Mesendoderm (in vitro differentiated cells): ENCODE measurements at regions not wholly inside any gene's neighbourhood (a gene's known extent, or its start where the extent isn't known, plus 50 kb on each side); places are given as distances from the start of the nearest gene placed in this dataset.

ENCODE experiments used
- DNase-seq: peaks from one replicate; pipeline ENCODE4 v3.0.0; 2013
- H2AK5ac ChIP-seq: 2 replicates; pipeline ENCODE4 v1.6.1; 2013; ENCODE audit warnings: low read length, inconsistent platforms
- H2BK120ac ChIP-seq: 2 replicates; pipeline ENCODE4 v1.6.1; 2013; ENCODE audit warnings: low read depth, mild to moderate bottlenecking, low read length, moderate library complexity, mixed read lengths
- H2BK15ac ChIP-seq: replicated peaks from 2 replicates; pipeline ENCODE4 v1.6.1; 2013; ENCODE audit warnings: low read depth, mild to moderate bottlenecking, moderate library complexity
- H2BK5ac ChIP-seq: 2 replicates; pipeline ENCODE4 v1.6.1; 2013; ENCODE audit warnings: low read length, inconsistent platforms
- H3K18ac ChIP-seq: 2 replicates; pipeline ENCODE4 v1.6.1; 2013; ENCODE audit warnings: mild to moderate bottlenecking, low read length, mixed read lengths
- H3K23ac ChIP-seq: one replicate; pipeline ENCODE4 v1.6.1; 2013; ENCODE audit warnings: low read length
- H3K27ac ChIP-seq: 2 replicates; pipeline ENCODE4 v1.5.1; 2013; ENCODE audit warnings: low read depth, mild to moderate bottlenecking, inconsistent platforms, low read length, moderate library complexity
- H3K27me3 ChIP-seq: 2 replicates; pipeline ENCODE4 v1.6.1; 2013; ENCODE audit warnings: low read length, control low read depth, mild to moderate bottlenecking, inconsistent platforms; ENCODE audit not compliant: insufficient read depth, poor library complexity
- H3K36me3 ChIP-seq: 2 replicates; pipeline ENCODE4 v1.6.1; 2013; ENCODE audit warnings: low read length, inconsistent platforms; ENCODE audit not compliant: control insufficient read depth, insufficient read depth
- H3K4ac ChIP-seq: one replicate; pipeline ENCODE4 v1.6.1; 2013; ENCODE audit warnings: low read depth, mild to moderate bottlenecking, low read length, moderate library complexity
- H3K4me1 ChIP-seq: 2 replicates; pipeline ENCODE4 v1.6.1; 2013; ENCODE audit warnings: low read depth, low read length, inconsistent platforms; ENCODE audit not compliant: control insufficient read depth
- H3K4me2 ChIP-seq: 2 replicates; pipeline ENCODE4 v1.6.1; 2013; ENCODE audit warnings: low read length
- H3K4me3 ChIP-seq: 2 replicates; pipeline ENCODE4 v1.5.1; 2013; ENCODE audit warnings: mild to moderate bottlenecking, low read length
- H3K56ac ChIP-seq: one replicate; pipeline ENCODE4 v1.6.1; 2013; ENCODE audit warnings: low read length
- H3K79me1 ChIP-seq: 2 replicates; pipeline ENCODE4 v1.6.1; 2013; ENCODE audit warnings: low read length, inconsistent platforms
- H3K79me2 ChIP-seq: 2 replicates; pipeline ENCODE4 v1.6.1; 2013; ENCODE audit warnings: mild to moderate bottlenecking, low read length; ENCODE audit not compliant: control insufficient read depth, insufficient read depth
- H3K9ac ChIP-seq: 2 replicates; pipeline ENCODE4 v1.6.1; 2013; ENCODE audit warnings: low read length, inconsistent platforms
- H4K5ac ChIP-seq: one replicate; pipeline ENCODE4 v1.6.1; 2013; ENCODE audit warnings: low read length
- H4K8ac ChIP-seq: one replicate; pipeline ENCODE4 v1.6.1; 2013; ENCODE audit warnings: low read depth, mild to moderate bottlenecking, control low read depth, low read length, moderate library complexity
- WGBS: extraction: QIAGEN DNeasy Blood & Tissue Kit; methylation state at CpG from one replicate; pipeline ENCODE4 v1.1.7; 2013; ENCODE audit warnings: low lambda C conversion rate, missing lambda C conversion rate; ENCODE audit not compliant: insufficient coverage; ENCODE audit errors: extremely low coverage; 5-methylcytosine and 5-hydroxymethylcytosine counted together

DNA sequence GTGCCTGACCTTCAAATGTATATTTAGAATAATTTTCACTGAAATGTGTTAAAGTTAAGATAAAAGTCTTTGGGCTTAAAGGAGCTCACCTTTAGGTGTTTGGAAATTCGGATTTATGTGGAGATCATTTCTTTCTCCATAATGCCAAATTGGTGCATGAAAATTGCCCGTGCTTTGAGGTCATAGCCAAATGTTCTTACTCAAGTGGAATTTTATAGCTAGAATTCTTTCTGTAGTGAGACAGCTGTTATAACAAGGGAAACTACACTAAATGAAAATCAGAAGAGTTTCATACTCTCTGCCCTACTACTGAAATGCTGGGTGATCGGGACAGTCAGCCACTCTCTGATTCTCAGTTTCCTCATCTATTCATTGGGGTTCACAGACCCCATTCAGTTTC, 89.5 kb upstream of the DBX1 start:
- Histone ChIP-seq H3K4me2 (no peak overlapping the region), H3K4me1 (no peaks in the 10 kb centered on the region), H3K23ac (no peak overlapping the region), H3K9ac (no peak overlapping the region), H4K5ac (no peak overlapping the region), H4K8ac (no peak overlapping the region), H2BK120ac (no peak overlapping the region), H3K79me1 (no peaks in the 10 kb centered on the region), H2AK5ac (no peak overlapping the region), H2BK15ac (no peak overlapping the region), H3K56ac (no peak overlapping the region), H3K4me3 (no peak overlapping the region), H3K36me3 (no peaks in the 10 kb centered on the region), H3K18ac (no peak overlapping the region), H3K27me3 (no peaks in the 10 kb centered on the region), H3K4ac (no peak overlapping the region), H3K27ac (no peak overlapping the region), H3K79me2 (no peaks in the 10 kb centered on the region), H2BK5ac (no peak overlapping the region)
- no CpG with 5 or more reads among the region's 3 CpGs for WGBS
- no peak for DNase-seq

DNA sequence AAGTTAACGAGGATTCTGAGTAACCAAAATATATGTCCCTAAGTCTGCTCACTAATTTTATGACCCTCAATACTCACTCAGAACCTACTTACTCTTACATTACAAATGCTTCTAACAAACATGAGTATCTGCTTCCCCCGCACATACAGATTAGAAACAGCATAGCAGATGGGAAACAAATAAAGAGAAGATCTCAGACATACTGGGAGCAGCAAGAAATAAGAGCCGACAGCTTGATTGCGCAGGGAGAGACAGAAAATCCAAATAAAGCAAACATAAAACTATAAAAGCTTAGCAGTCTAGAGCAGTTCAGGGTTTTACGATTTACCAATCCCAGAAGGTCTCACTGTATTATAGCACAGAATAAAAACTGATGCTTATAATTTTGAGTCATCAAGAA, 89.1 kb upstream of the DBX1 start:
- H3K4me1 ChIP-seq: no peaks in the 10 kb centered on the region
- no peak overlapping the region for H3K23ac ChIP-seq
- H3K27ac ChIP-seq: no peak overlapping the region
- no peaks in the 10 kb centered on the region for H3K27me3 ChIP-seq
- no peak overlapping the region for H3K4ac ChIP-seq
- no peak overlapping the region for H2BK120ac ChIP-seq
- H3K79me2 ChIP-seq: no peaks in the 10 kb centered on the region
- H3K79me1 ChIP-seq: no peaks in the 10 kb centered on the region
- H3K36me3 ChIP-seq: no peaks in the 10 kb centered on the region
- H3K4me3 ChIP-seq: no peak overlapping the region
- no peak overlapping the region for H3K56ac ChIP-seq
- no peak overlapping the region for H2BK15ac ChIP-seq
- H2BK5ac ChIP-seq: no peak overlapping the region
- no peak overlapping the region for H4K8ac ChIP-seq
- DNase-seq: no peak
- no peak overlapping the region for H3K18ac ChIP-seq
- WGBS: no CpG with 5 or more reads among the region's 5 CpGs
- no peak overlapping the region for H4K5ac ChIP-seq
- no peak overlapping the region for H2AK5ac ChIP-seq
- H3K9ac ChIP-seq: no peak overlapping the region
- H3K4me2 ChIP-seq: no peak overlapping the region

DNA sequence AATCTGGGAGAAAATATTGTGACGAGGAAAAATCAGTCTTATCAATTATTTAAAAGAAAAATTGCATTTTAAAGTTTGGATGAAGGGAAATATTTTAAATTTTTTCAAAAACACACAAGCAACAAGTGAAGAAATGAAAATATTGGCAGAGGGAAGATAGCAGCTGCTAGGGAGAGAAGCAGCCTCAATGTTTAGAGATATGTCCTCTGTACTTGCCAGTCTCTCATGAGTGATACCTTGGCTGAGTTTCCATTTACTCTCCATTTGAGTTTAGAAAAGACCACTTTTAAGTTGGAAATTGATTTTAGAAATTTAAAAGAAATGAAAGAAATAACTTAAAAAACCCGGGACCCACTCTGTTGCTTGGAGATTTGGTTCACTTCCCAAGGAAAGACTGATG, 88.6 kb upstream of the DBX1 start:
- Histone ChIP-seq H3K4me3 (no peak overlapping the region), H3K9ac (no peak overlapping the region), H2AK5ac (no peak overlapping the region), H4K5ac (no peak overlapping the region), H3K27me3 (no peaks in the 10 kb centered on the region), H3K4me2 (no peak overlapping the region), H3K79me2 (no peaks in the 10 kb centered on the region), H3K56ac (no peak overlapping the region), H3K4me1 (no peaks in the 10 kb centered on the region), H4K8ac (no peak overlapping the region), H2BK120ac (no peak overlapping the region), H3K36me3 (no peaks in the 10 kb centered on the region), H3K18ac (no peak overlapping the region), H3K4ac (no peak overlapping the region), H2BK15ac (no peak overlapping the region), H3K23ac (no peak overlapping the region), H2BK5ac (no peak overlapping the region), H3K27ac (no peak overlapping the region), H3K79me1 (no peaks in the 10 kb centered on the region)
- WGBS: 100% methylated on average over 1 of the region's 2 CpGs
- no peak for DNase-seq

DNA sequence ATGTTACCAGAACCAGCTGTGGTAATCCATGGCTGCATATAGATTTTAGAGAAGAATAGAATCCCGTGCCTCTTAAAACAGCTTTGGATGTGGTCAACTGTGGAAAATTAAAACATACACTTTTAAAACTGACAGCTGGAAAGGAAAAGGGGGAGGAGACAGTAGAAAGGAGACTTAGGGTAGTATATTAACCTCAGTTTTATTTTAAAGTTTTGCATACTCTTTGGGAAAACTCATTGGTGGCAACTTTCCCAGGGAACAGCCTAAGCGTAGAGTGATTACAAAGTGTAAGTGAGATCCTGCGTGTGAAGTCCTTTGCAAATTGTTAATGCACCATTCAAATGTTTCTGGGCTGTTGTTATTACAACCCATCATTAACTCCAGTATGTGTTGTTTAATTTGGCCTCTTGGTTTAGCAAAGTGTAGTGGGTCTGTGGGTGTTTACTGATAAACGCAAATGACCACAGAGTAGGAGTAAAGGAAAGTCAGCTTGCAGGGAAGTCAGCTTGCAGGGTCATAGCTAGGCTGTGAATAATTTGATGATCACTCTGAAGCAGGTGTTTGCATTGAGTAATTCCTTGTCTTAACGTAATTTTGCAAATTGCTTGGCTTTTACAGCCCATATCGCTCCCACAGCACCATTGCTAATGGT, 88.0 kb upstream of the DBX1 start:
- Histone ChIP-seq H4K8ac (no peak overlapping the region), H3K4me3 (no peak overlapping the region), H3K79me1 (no peaks in the 10 kb centered on the region), H3K4ac (no peak overlapping the region), H3K79me2 (no peaks in the 10 kb centered on the region), H3K18ac (no peak overlapping the region), H3K4me1 (no peaks in the 10 kb centered on the region), H3K23ac (no peak overlapping the region), H3K27ac (no peak overlapping the region), H2BK5ac (no peak overlapping the region), H3K27me3 (no peaks in the 10 kb centered on the region), H4K5ac (no peak overlapping the region), H2AK5ac (no peak overlapping the region), H3K36me3 (no peaks in the 10 kb centered on the region), H2BK120ac (no peak overlapping the region), H2BK15ac (no peak overlapping the region), H3K9ac (no peak overlapping the region), H3K56ac (no peak overlapping the region), H3K4me2 (no peak overlapping the region)
- WGBS: no CpG with 5 or more reads among the region's 6 CpGs
- no peak for DNase-seq

DNA sequence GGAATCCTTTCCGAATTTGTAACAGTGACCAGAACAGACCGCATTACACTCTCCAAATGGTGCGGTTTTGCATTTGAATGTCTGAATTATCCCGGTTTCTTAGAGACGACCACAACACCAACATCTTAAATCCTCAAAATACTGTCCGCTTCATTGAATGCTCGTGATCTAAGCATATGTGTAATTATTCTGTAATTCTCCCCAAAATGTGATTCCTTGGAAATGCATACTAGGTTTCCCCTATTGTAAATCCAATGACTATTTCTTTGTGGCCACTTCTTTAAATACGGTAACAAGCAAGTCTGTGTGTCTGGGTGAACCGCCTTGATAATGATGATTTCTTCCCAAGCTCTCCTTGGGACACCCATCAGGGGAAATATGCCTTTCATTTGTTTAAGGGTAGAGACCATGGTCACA, 87.3 kb upstream of the DBX1 start:
- Histone ChIP-seq H3K4ac (no peak overlapping the region), H3K9ac (no peak overlapping the region), H2AK5ac (no peak overlapping the region), H3K27me3 (no peaks in the 10 kb centered on the region), H3K79me2 (no peaks in the 10 kb centered on the region), H3K18ac (no peak overlapping the region), H3K4me3 (no peak overlapping the region), H2BK5ac (no peak overlapping the region), H4K8ac (no peak overlapping the region), H3K27ac (no peak overlapping the region), H3K4me2 (no peak overlapping the region), H3K79me1 (no peaks in the 10 kb centered on the region), H3K23ac (no peak overlapping the region), H4K5ac (no peak overlapping the region), H2BK15ac (no peak overlapping the region), H3K56ac (no peak overlapping the region), H3K36me3 (no peaks in the 10 kb centered on the region), H3K4me1 (no peaks in the 10 kb centered on the region), H2BK120ac (no peak overlapping the region)
- WGBS: no CpG with 5 or more reads among the region's 9 CpGs
- no peak for DNase-seq

DNA sequence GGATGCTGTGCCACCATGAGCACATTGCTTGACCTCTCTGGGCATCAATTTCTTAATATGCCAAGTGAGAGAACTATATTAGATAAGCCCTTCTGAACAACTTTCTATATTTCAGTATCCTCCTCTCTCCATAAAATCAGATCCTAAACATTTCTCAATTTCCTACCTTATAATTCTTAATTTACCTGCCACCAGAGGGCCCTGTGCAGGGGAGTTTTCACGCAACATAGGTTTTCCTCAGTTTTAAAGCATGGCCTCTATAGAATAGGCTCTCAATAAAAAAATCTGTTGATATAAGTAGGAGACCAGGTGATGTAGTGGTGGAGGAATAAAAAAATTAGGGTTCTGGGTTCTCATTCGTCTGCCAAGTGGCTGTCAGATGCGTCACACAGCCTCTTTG, 83.7 kb upstream of the DBX1 start:
- no peaks in the 10 kb centered on the region for H3K79me1 ChIP-seq
- H2BK15ac ChIP-seq: no peak overlapping the region
- no peaks in the 10 kb centered on the region for H3K36me3 ChIP-seq
- H2BK5ac ChIP-seq: no peak overlapping the region
- H3K27me3 ChIP-seq: no peaks in the 10 kb centered on the region
- no peak overlapping the region for H3K4me2 ChIP-seq
- no peak overlapping the region for H3K27ac ChIP-seq
- H3K9ac ChIP-seq: no peak overlapping the region
- H3K79me2 ChIP-seq: no peaks in the 10 kb centered on the region
- DNase-seq: no peak
- WGBS: no CpG with 5 or more reads among the region's 3 CpGs
- H4K8ac ChIP-seq: no peak overlapping the region
- H3K18ac ChIP-seq: no peak overlapping the region
- H3K4me3 ChIP-seq: no peak overlapping the region
- no peak overlapping the region for H3K23ac ChIP-seq
- H2BK120ac ChIP-seq: no peak overlapping the region
- H3K4ac ChIP-seq: no peak overlapping the region
- no peak overlapping the region for H4K5ac ChIP-seq
- no peaks in the 10 kb centered on the region for H3K4me1 ChIP-seq
- no peak overlapping the region for H3K56ac ChIP-seq
- H2AK5ac ChIP-seq: no peak overlapping the region
